Heart right ventricle (tissue), 16 donors: ENCODE measurements at regions not wholly inside any gene's neighbourhood (a gene's known extent, or its start where the extent isn't known, plus 50 kb on each side); places are given as distances from the start of the nearest gene placed in this dataset.

Experiments used
- ATAC-seq, 8 donors: fragments of 200-7000 bp; cut with Tn5 transposase; one replicate each; pipeline ENCODE4 v1.9.1; 2020; ENCODE audit warnings: mild to moderate bottlenecking in 8 of 8, moderate library complexity in 8 of 8, moderate number of reproducible peaks in 1 of 8
- DNase-seq, 2 donors: peaks; one replicate each; pipeline ENCODE4 v3.0.0-alpha.2; 2020
- H3K27ac ChIP-seq, 10 donors: fragments of 200-600 bp; sonication (generic) in 2 of 10; one replicate each; pipeline versions ENCODE4 v1.5.0 to v1.8.0; 2020 to 2022; ENCODE audit warnings: mild to moderate bottlenecking in 3 of 10
- H3K27me3 ChIP-seq, 7 donors: fragments of 200-600 bp; one replicate each; pipeline ENCODE4 v1.8.0; 2021 to 2022; ENCODE audit warnings: mild to moderate bottlenecking in 2 of 7
- H3K36me3 ChIP-seq, 9 donors: fragments of 200-600 bp; sonication (generic) in 1 of 9; one replicate each; pipeline versions ENCODE4 v1.5.0 to v1.8.0; 2020 to 2022; ENCODE audit warnings: mild to moderate bottlenecking in 2 of 9
- H3K4me1 ChIP-seq, 9 donors: fragments of 200-600 bp; sonication (generic) in 1 of 9; one replicate each; pipeline versions ENCODE4 v1.5.0 to v1.8.0; 2020 to 2022; ENCODE audit warnings: mild to moderate bottlenecking in 4 of 9
- H3K4me3 ChIP-seq, 10 donors: fragments of 200-600 bp; sonication (generic) in 2 of 10; one replicate each; pipeline versions ENCODE4 v1.5.0 to v1.8.0; 2020 to 2022; ENCODE audit warnings: mild to moderate bottlenecking in 7 of 10, moderate library complexity in 2 of 10
- H3K9me3 ChIP-seq, 11 donors: fragments of 200-600 bp in 10 of 11; sonication (generic) in 2 of 11; one replicate each; pipeline versions ENCODE4 v1.5.0 to v1.8.0; 2013 to 2022; ENCODE audit warnings: mild to moderate bottlenecking in 2 of 11, control low read depth in 1 of 11, moderate library complexity in 1 of 11
- WGBS, 2 donors: extraction: QIAGEN DNeasy Blood & Tissue Kit; methylation state at CpG; one replicate each; pipeline ENCODE4 v1.1.7; 2013; ENCODE audit warnings: inconsistent platforms in 1 of 2; 5-methylcytosine and 5-hydroxymethylcytosine counted together
- intact Hi-C, 10 donors: fragments of 100-400 bp; cut with DNase I; formaldehyde crosslinking; loops; one replicate each; pipeline versions ENCODE4 v1.11.1 to v1.14.2; 2022
- TF ChIP-seq, protein P1 (sequence below), 9 donors: fragments of 200-600 bp; sonication (generic) in 2 of 9; IDR thresholded peaks; one replicate each; pipeline versions ENCODE4 v1.5.0 to v1.8.0; 2021 to 2022; ENCODE audit warnings: antibody characterized with exemption in 9 of 9, mild to moderate bottlenecking in 5 of 9, moderate library complexity in 1 of 9
- donor health status: Arrhythmogenic right ventricular cardiomyopathy.
- donor health status: ischemic (EF 13 %, LVEDD 7.1; RV severe dilation, severe dysfunction).
- donor health status: healthy with polysubstance abuse.
- donor health status: DM: no; HTN: yes; CAD: no.
- donor health status: DM: no; HTN: no; CAD: no.
- donor health status: ischemic (EF 25% LVEDD 6.9; RV normal size, moderate dysfunction).
- donor health status: ischemic (EF 25% LVEDD 5.7; RV mildly dilated, moderate dysfunction).
- donor health status: healthy.
- donor health status: DM: yes; HTN: yes; CAD: no.
- donor health status: Ischemic cardiomyopathy.
- donor health status: ischemic (EF 35%, LVEDD 5.7; RV mildly dilated, moderate dysfunction).
- donor health status: nonischemic (EF 11% LVEDD 7.7; RV severe dilation, severe dysfunction).
- donor health status: DM: yes; HTN: yes; CAD: no.
- donor health status: PGD.
- donor health status: ischemic (EF 29% LVEDD 5.4; RV normal size, mild dysfunction).
- donor health status: nonischemic (EF 23%, LVEDD 6.1; RV moderate dilation, normal function).

- WGBS, 2 donors = 47 to 61% methylated on average over 3 of the region's 3 CpGs
- no peak for DNase-seq
- Histone ChIP-seq H3K27me3 (peaks cover 0 to 30% (median 20%) of the 10 kb centered on the region in 7 donors), H3K27ac (no peak overlapping the region), H3K9me3 (no peaks in the 10 kb centered on the region), H3K36me3 (no peaks in the 10 kb centered on the region), H3K4me1 (no peaks in the 10 kb centered on the region), H3K4me3 (no peak overlapping the region)
- intact Hi-C loops = loop anchor here in 1 of 10 donors (5.0 kb wide), 1 partner anchor 79 kb away; no protein-coding TSS in a partner anchor
- ATAC-seq = no peak
- TF ChIP-seq, protein P1, sequence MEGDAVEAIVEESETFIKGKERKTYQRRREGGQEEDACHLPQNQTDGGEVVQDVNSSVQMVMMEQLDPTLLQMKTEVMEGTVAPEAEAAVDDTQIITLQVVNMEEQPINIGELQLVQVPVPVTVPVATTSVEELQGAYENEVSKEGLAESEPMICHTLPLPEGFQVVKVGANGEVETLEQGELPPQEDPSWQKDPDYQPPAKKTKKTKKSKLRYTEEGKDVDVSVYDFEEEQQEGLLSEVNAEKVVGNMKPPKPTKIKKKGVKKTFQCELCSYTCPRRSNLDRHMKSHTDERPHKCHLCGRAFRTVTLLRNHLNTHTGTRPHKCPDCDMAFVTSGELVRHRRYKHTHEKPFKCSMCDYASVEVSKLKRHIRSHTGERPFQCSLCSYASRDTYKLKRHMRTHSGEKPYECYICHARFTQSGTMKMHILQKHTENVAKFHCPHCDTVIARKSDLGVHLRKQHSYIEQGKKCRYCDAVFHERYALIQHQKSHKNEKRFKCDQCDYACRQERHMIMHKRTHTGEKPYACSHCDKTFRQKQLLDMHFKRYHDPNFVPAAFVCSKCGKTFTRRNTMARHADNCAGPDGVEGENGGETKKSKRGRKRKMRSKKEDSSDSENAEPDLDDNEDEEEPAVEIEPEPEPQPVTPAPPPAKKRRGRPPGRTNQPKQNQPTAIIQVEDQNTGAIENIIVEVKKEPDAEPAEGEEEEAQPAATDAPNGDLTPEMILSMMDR (IDR thresholded peaks at IDR 0.05) = no peak
Measured at GRCh38 chr22:22798232-22798616, 89.4 kb upstream of the IGLL5 start.

- WGBS, 2 donors = 90 to 93% methylated on average over 1 of the region's 1 CpG
Measured at GRCh38 chr22:22798716-22799115, 88.9 kb upstream of the IGLL5 start.

DNA sequence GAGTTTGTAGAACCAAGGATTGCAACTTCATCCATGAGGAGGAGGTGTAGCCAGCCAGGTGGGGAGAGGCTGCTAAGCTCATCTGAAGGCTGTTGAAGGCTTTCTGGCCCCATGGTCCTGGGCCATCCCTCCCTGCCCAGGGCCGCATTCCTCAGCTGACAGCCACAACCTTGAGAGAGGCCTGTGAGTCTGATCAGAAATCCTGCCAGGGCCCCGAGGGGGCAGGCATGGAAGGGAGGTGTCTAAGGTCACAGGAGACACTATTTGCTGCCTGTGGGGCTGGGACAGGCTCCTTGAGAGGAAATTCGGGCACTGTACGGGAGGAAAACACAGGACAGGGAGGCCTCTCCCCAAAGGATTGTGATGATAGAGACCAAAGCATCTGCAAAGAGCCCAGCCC, 88.1 kb upstream of the IGLL5 start:
- WGBS, 2 donors = 45 to 52% methylated on average over 4 of the region's 4 CpGs
- H3K27ac ChIP-seq = no peak overlapping the region
- TF ChIP-seq, protein P1 (IDR thresholded peaks at IDR 0.05) = no peak
- ATAC-seq (no peak), DNase-seq (no peak)
- H3K27me3 ChIP-seq = peaks cover 0 to 37% (median 24%) of the 10 kb centered on the region in 7 donors
- H3K9me3 ChIP-seq = no peaks in the 10 kb centered on the region
- H3K36me3 ChIP-seq = no peaks in the 10 kb centered on the region
- intact Hi-C loops = loop anchor here in 1 of 10 donors (5.0 kb wide), 1 partner anchor 78 kb away; no protein-coding TSS in a partner anchor
- H3K4me1 ChIP-seq = no peaks in the 10 kb centered on the region
- no peak overlapping the region for H3K4me3 ChIP-seq

More at GRCh38 chr22:22798716-22799115, 88.9 kb upstream of the IGLL5 start:
- Histone ChIP-seq H3K36me3 (no peaks in the 10 kb centered on the region), H3K9me3 (no peaks in the 10 kb centered on the region), H3K4me1 (no peaks in the 10 kb centered on the region), H3K27ac (no peak overlapping the region), H3K4me3 (no peak overlapping the region), H3K27me3 (peaks cover 0 to 35% (median 20%) of the 10 kb centered on the region in 7 donors)
- ATAC-seq = no peak
- no peak for DNase-seq
- TF ChIP-seq, protein P1 (IDR thresholded peaks at IDR 0.05) = no peak
- intact Hi-C loops = loop anchor here in 1 of 10 donors (5.0 kb wide), 1 partner anchor 79 kb away; no protein-coding TSS in a partner anchor

GRCh38 chr22:22800716-22801115, 86.9 kb upstream of the IGLL5 start:
- 61 to 83% methylated on average over 3 of the region's 3 CpGs for WGBS, 2 donors
- no peaks in the 10 kb centered on the region for H3K4me1 ChIP-seq
- H3K27me3 ChIP-seq = peaks cover 0 to 46% (median 27%) of the 10 kb centered on the region in 7 donors
- H3K9me3 ChIP-seq = no peaks in the 10 kb centered on the region
- intact Hi-C loops = loop anchor here in 2 of 10 donors (10.0 kb wide), 2 partner anchors 84 to 154 kb away; partner anchors contain the start of gene IGLL5 (in 1 of the 2)
- TF ChIP-seq, protein P1 (IDR thresholded peaks at IDR 0.05) = no peak
- no peak overlapping the region for H3K27ac ChIP-seq
- no peak overlapping the region for H3K4me3 ChIP-seq
- no peaks in the 10 kb centered on the region for H3K36me3 ChIP-seq
- no peak for ATAC-seq
- DNase-seq = no peak
